ENCODE measurements at regions not wholly inside any gene's neighbourhood (a gene's known extent, or its start where the extent isn't known, plus 50 kb on each side); places are given as distances from the start of the nearest gene placed in this dataset.

- TF ChIP-seq POLR2A (IDR thresholded peaks at IDR 0.05; ENCODE audit: extremely low read depth, insufficient read length) (no peak), CTCF (IDR thresholded peaks at IDR 0.05; ENCODE audit: low read depth, low read length) (no peak), MAX (IDR thresholded peaks at IDR 0.05; ENCODE audit: low read depth, low read length) (no peak), MYC (IDR thresholded peaks at IDR 0.05; ENCODE audit: low read depth, low read length) (no peak)
These were observed 303.1 kb upstream of the CDH6 start for GRCh38 chr5:30890377-30890776.
